Calu3 (cell line): ENCODE measurements at regions not wholly inside any gene's neighbourhood (a gene's known extent, or its start where the extent isn't known, plus 50 kb on each side); places are given as distances from the start of the nearest gene placed in this dataset.

Experiments used
- BruUV-seq: library from RNA; stranded (reverse); fragments of 400-500 nt; replicated peaks from 2 replicates; lab custom pipeline; 2021; lab: Mats Ljungman, UMichigan
- CTCF ChIA-PET: fragments of 300-600 bp; sonication (Branson Sonifier 250); formaldehyde crosslinking; loops from one replicate; lab custom pipeline; 2022; ENCODE audit warnings: antibody characterized with exemption; lab: Charles Lee
- DNase-seq: peaks from one replicate; pipeline ENCODE4 v3.0.0; 2022
- H3K27ac Mint-ChIP-seq: one replicate; pipeline ENCODE4 v1.8.0; 2022; ENCODE audit warnings: mixed read lengths; ENCODE audit not compliant: unreplicated experiment
- H3K27me3 Mint-ChIP-seq: one replicate; pipeline ENCODE4 v1.8.0; 2022; ENCODE audit warnings: mixed read lengths; ENCODE audit not compliant: unreplicated experiment
- H3K36me3 Mint-ChIP-seq: one replicate; pipeline ENCODE4 v1.8.0; 2022; ENCODE audit warnings: mild to moderate bottlenecking, moderate library complexity, mixed read lengths; ENCODE audit not compliant: insufficient read depth, unreplicated experiment
- H3K4me1 Mint-ChIP-seq: one replicate; pipeline ENCODE4 v1.8.0; 2022; ENCODE audit warnings: mild to moderate bottlenecking, low read depth, mixed read lengths; ENCODE audit not compliant: unreplicated experiment
- H3K4me3 Mint-ChIP-seq: one replicate; pipeline ENCODE4 v1.8.0; 2022; ENCODE audit warnings: mild to moderate bottlenecking, low read depth, moderate library complexity, mixed read lengths; ENCODE audit not compliant: unreplicated experiment
- H3K9me3 Mint-ChIP-seq: one replicate; pipeline ENCODE4 v1.8.0; 2022; ENCODE audit warnings: low read depth, mixed read lengths; ENCODE audit not compliant: unreplicated experiment
- CTCF ChIP-seq: fragments of 200-600 bp; IDR thresholded peaks from one replicate; pipeline ENCODE4 v1.8.0; 2022; ENCODE audit warnings: antibody characterized with exemption; ENCODE audit not compliant: unreplicated experiment
- intact Hi-C: fragments of 100-400 bp; cut with micrococcal nuclease; formaldehyde crosslinking; loops from one replicate; pipeline ENCODE4 v1.10.0; 2022; ENCODE audit not compliant: unreplicated experiment

GRCh38 chr15:39393575-39394335 lies 187.1 kb upstream of the THBS1 start:
- CTCF ChIA-PET: no interaction called here
- no peak overlapping the region for H3K27ac Mint-ChIP-seq
- TF ChIP-seq CTCF: no peak
- H3K4me1 Mint-ChIP-seq: peaks cover 8% of the 10 kb centered on the region
- no peaks in the 10 kb centered on the region for H3K36me3 Mint-ChIP-seq
- H3K9me3 Mint-ChIP-seq: peaks cover 3% of the 10 kb centered on the region
- H3K4me3 Mint-ChIP-seq: no peak overlapping the region
- no TSS peak for BruUV-seq
- intact Hi-C loops: no loop called here
- DNase-seq: no peak
- H3K27me3 Mint-ChIP-seq: no peaks in the 10 kb centered on the region

GRCh38 chr15:39394496-39394895 lies 186.4 kb upstream of the THBS1 start:
- intact Hi-C loops: no loop called here
- H3K4me1 Mint-ChIP-seq: peaks cover 8% of the 10 kb centered on the region
- CTCF ChIA-PET: no interaction called here
- H3K27me3 Mint-ChIP-seq: no peaks in the 10 kb centered on the region
- DNase-seq: no peak
- no peak overlapping the region for H3K27ac Mint-ChIP-seq
- no TSS peak for BruUV-seq
- peaks cover 3% of the 10 kb centered on the region for H3K9me3 Mint-ChIP-seq
- no peaks in the 10 kb centered on the region for H3K36me3 Mint-ChIP-seq
- H3K4me3 Mint-ChIP-seq: no peak overlapping the region
- TF ChIP-seq CTCF: no peak

- CTCF ChIA-PET: no interaction called here
- no peak overlapping the region for H3K4me3 Mint-ChIP-seq
- no peak for TF ChIP-seq CTCF
Observed at GRCh38 chr15:39396979-39397615, 183.8 kb upstream of the THBS1 start.

GRCh38 chr15:39397883-39398282 lies 183.0 kb upstream of the THBS1 start:
- intact Hi-C loops: no loop called here
- no peak overlapping the region for H3K27ac Mint-ChIP-seq
- CTCF ChIA-PET: no interaction called here
- no TSS peak for BruUV-seq
- no peak for TF ChIP-seq CTCF
- H3K4me3 Mint-ChIP-seq: no peak overlapping the region
- H3K36me3 Mint-ChIP-seq: no peaks in the 10 kb centered on the region
- H3K9me3 Mint-ChIP-seq: peaks cover 3% of the 10 kb centered on the region
- H3K27me3 Mint-ChIP-seq: no peaks in the 10 kb centered on the region
- H3K4me1 Mint-ChIP-seq: peaks cover 13% of the 10 kb centered on the region
- no peak for DNase-seq

More at GRCh38 chr15:39396979-39397615, 183.8 kb upstream of the THBS1 start:
- peaks cover 8% of the 10 kb centered on the region for H3K4me1 Mint-ChIP-seq
- H3K27ac Mint-ChIP-seq: no peak overlapping the region
- no peaks in the 10 kb centered on the region for H3K36me3 Mint-ChIP-seq
- H3K9me3 Mint-ChIP-seq: peaks cover 3% of the 10 kb centered on the region
- no peak for DNase-seq
- BruUV-seq: no TSS peak
- intact Hi-C loops: no loop called here
- H3K27me3 Mint-ChIP-seq: no peaks in the 10 kb centered on the region
